ENCODE measurements at regions not wholly inside any gene's neighbourhood (a gene's known extent, or its start where the extent isn't known, plus 50 kb on each side); places are given as distances from the start of the nearest gene placed in this dataset.

DNA sequence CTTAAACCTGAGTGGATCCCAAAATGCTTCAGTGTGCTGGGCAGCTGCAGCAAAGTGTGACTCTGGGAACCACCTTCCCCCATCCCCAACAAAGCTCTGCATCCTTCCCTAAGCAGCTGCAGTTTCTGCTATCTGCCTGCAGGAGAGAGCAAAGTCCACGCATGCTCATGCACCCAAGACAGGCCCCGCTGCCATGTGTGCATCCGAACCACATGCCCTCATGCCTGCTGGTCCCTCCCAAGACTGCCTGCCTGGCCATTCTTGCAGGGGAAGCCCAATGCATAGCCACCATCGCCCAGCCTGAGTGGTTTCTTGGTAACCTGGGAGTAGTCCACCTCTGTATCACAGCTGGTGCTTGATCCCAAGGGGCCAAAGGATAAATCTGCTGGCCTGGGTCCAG, 94.3 kb upstream of the OLIG3 start:
- no peak for DNase-seq (ENCODE audit: low read depth)
- TF ChIP-seq CTCF (conservative IDR thresholded peaks at IDR 0.05; ENCODE audit: low read depth, low read length) = no peak

DNA sequence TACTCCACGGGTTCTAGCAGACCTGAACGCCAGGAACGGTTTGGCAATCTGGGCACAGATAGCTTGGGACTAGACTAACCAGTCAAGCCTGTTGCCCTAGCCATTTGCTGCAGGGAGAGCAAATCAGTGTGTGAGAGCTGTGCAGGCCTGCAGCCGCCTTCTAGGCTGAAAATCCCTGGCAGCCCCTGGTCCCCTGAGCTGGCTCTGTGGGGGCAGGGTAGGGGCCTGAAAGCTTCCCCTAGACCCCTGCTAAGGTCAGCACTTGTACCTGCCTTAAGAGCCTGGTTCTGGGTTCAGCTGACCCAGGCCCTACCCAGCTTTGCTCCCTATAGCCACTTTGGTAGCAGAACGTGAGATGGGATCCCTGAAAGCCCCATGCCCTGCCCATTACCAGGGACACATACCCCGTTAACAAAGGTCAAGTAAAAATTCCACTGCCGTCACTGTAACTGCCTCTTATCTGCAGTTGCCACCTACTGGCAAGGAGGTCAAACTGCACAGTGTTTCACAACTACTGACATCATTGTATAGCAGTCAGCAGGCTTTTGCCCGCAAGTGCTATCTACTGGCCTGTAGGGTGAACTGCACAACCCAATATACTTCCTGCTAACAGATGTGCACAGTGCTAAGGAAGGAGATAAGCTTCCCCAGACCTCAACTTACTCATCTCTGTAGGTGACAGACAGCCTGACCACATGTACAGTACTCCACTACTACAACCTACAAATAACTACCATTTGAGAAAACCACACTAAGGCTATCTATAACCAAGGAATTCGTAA, 95.1 kb upstream of the OLIG3 start:
- DNase-seq (ENCODE audit: low read depth) = peak; percentile 73
- H3K4me3 ChIP-seq (ENCODE audit: low read depth, low read length) = no peak overlapping the region
- TF ChIP-seq CTCF (conservative IDR thresholded peaks at IDR 0.05; ENCODE audit: low read depth, low read length) = peak; percentile 64

More for the DNA sequence above, 94.3 kb upstream of the OLIG3 start:
- H3K4me3 ChIP-seq (ENCODE audit: low read depth, low read length) = no peak overlapping the region

GRCh38 chr6:137590684-137591083, 96.5 kb upstream of the OLIG3 start:
- TF ChIP-seq CTCF (conservative IDR thresholded peaks at IDR 0.05; ENCODE audit: low read depth, low read length) = no peak
- DNase-seq (ENCODE audit: low read depth) = no peak
- no peak overlapping the region for H3K4me3 ChIP-seq (ENCODE audit: low read depth, low read length)

DNA sequence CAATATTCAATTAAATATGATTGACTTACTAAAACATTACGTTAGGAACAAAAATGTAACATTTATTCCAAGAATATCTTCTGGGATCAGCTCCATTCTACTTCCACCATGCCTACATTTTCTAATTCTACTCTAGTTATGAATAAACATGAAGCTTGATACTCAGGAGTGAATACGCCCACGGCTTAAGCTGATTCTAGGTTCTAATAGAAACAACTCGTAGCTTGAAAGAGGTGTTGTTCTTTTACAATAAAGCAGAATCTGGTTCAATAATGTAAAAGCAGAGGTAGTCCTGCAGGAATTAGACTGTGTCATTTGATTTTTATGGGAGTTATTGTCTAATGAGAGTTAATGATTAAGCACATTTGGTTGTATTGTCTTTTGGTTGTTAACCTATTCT, 107.3 kb upstream of the OLIG3 start:
- no peak for DNase-seq (ENCODE audit: low read depth)
- TF ChIP-seq CTCF (conservative IDR thresholded peaks at IDR 0.05; ENCODE audit: low read depth, low read length) = no peak
- no peak overlapping the region for H3K4me3 ChIP-seq (ENCODE audit: low read depth, low read length)

GRCh38 chr6:137602313-137603197, 108.4 kb upstream of the OLIG3 start:
- no peak overlapping the region for H3K4me3 ChIP-seq (ENCODE audit: low read depth, low read length)
- no peak for TF ChIP-seq CTCF (conservative IDR thresholded peaks at IDR 0.05; ENCODE audit: low read depth, low read length)
- no peak for DNase-seq (ENCODE audit: low read depth)

- H3K4me3 ChIP-seq (ENCODE audit: low read depth, low read length) = no peak overlapping the region
- no peak for DNase-seq (ENCODE audit: low read depth)
- TF ChIP-seq CTCF (conservative IDR thresholded peaks at IDR 0.05; ENCODE audit: low read depth, low read length) = no peak
Measured at GRCh38 chr6:137610702-137611101, 116.5 kb upstream of the OLIG3 start.
